GM23248 (cell line): ENCODE measurements at regions not wholly inside any gene's neighbourhood (a gene's known extent, or its start where the extent isn't known, plus 50 kb on each side); places are given as distances from the start of the nearest gene placed in this dataset.

Experiments
- EZH2 ChIP-seq: fragments of 200-600 bp; sonication (generic); IDR thresholded peaks from 2 replicates; pipeline ENCODE4 v1.6.1; 2018; ENCODE audit warnings: antibody characterized with exemption, mild to moderate bottlenecking; ENCODE audit not compliant: insufficient read depth, poor library complexity, severe bottlenecking
- EZH2phosphoT487 ChIP-seq: fragments of 200-600 bp; sonication (generic); IDR thresholded peaks from 2 replicates; pipeline ENCODE4 v1.6.1; 2018; ENCODE audit warnings: antibody characterized with exemption, moderate library complexity, mild to moderate bottlenecking, low read depth; ENCODE audit not compliant: insufficient read depth

- TF ChIP-seq EZH2 = no peak
- no peak for TF ChIP-seq EZH2phosphoT487
Observed at GRCh38 chr1:63134501-63135173, 187.7 kb upstream of the FOXD3 start.
